NCI-H460 (cell line): ENCODE measurements at regions not wholly inside any gene's neighbourhood (a gene's known extent, or its start where the extent isn't known, plus 50 kb on each side); places are given as distances from the start of the nearest gene placed in this dataset.
"Not testable (repeated sequence)": the region's sequence is repeated elsewhere in the genome, so short reads cannot be mapped to it uniquely, and the experiment has no call there.

ENCODE experiments used
- DNase-seq: peaks from one replicate; pipeline ENCODE4 v3.0.0-alpha.2; 2016; ENCODE audit warnings: low read depth; ENCODE audit errors: extremely low read depth

- DNase-seq: no peak
These were observed 189.7 kb upstream of the SLIT2 start for GRCh38 chr4:20062054-20062453.

DNA sequence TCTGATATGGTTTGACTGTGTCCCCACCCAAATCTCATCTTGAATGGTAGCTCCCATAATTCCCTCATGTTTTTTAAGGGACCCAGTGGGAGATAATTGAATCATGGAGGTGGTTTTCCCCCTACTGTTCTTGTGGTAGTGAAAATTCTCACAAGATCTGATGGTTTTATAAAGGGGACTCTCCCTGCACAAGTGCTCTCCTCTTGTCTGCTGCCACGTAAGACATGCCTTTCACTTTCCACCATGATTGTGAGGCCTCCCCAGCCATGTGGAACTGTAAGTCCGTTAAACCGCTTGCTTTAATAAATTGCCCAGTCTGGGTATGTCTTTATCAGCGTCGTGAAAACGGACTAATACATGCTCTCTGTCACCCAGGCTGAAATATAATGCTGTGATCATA, 200.9 kb upstream of the SLIT2 start:
- DNase-seq: no peak

GRCh38 chr4:20049889-20050288, 201.8 kb upstream of the SLIT2 start:
- no peak for DNase-seq

DNA sequence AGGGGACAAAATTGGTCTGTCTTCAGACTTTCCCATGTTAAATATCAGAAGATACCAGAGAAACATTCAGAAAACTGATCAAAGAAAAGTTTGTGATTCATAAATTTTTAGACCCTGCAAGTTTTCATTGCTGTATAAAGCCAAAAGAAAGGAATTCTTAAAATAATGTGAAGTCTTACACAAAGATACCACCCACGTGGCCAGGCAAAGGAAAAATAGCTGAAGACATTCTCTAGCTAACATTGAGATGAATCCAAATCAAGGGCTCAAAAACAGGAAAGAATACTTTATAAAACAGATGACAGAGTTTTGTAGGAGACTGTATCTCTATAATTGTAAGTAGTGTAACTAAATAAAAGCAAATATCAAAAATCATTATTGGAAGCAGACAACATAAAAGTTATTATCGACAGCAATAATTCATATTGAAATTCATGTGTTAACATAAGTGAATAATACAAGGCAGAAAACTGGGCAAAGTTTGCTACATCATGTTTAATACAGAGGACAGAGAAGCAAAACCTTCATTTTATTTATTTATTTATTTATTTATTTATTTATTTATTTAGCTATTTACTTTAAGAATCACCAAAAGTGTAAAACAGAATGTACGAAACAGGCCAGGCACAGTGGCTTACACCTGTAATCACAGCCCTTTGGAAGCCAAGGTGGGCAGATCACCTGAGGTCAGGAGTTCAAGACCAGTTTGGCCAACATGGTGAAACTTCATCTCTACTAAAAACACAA, 204.6 kb upstream of the SLIT2 start:
- no peak for DNase-seq

DNA sequence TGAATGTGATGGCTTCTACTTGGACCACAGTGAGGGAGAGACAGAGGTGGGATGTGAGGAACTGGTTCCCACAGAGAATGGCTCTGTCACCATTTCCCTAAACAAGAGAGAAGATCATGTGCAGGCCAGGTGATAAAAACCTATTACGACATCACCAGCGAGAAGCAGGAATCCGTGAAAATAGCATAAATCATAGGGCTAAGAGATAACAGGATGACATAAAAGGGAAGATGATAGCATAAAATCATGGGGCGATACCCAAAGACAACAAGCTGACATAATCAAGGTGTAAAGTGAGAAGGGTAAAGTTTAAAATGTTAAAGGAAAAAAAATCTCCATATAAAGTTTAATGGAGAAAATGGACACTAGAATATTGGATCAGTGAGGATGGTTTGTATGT, 205.5 kb upstream of the SLIT2 start:
- DNase-seq: no peak

DNA sequence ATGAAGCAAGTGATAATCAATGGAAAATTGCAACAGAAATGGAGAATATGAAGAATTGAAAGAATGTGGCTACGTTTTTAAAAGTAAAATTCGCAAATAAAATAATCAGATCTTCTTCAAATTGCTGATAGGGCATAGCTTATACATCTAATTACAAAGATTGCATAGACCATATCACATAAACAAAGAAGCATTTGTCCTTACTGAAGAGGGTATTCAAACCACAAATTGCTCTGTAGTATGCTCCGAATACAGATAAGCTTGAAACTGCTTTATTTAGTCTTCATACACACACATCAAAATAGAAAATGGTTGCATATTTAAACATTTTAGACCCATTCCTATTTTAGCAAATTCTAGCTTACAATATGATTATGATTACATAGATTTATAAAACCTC, 206.7 kb upstream of the SLIT2 start:
- no peak for DNase-seq

DNA sequence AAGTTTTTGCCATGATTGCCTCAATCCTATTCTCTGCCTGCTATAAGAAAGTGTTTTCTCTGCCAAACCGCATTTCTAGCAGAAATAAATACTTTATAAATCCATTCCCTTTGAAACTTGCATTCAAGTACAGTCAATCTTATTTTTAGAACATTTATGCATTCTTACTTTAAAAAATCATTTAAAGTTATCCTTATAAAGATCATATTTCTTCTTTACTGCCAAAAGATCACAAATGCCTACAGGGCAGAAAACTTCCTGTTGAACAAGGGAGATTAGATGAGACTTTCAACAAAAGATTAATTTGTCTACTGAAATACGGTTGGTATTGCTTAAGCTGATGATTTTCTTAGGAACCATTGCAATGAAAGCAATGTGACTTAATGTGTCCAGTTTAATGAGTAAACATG, 207.2 kb upstream of the SLIT2 start:
- DNase-seq: no peak

DNA sequence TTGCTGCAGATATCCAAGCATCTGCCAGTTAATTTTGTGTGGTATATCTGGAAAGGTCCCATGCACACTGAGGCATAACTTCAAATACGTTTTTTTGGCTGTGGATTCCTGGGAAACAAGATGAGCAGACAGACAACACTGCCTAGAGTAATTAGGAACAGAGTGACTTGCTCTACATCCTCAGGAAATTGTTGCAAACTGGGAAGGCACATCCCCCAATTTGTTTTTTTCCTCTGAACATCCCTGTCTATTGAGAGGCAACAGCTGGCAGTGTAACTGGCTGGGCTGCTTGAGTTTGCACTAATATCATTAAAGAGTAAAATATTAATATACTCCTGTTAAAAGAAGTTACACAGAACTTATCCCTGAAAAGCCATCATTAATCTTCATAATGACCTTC, 207.7 kb upstream of the SLIT2 start:
- no peak for DNase-seq

- no peak for DNase-seq
These were observed 208.9 kb upstream of the SLIT2 start for GRCh38 chr4:20042769-20043168.

GRCh38 chr4:20041839-20042407, 209.8 kb upstream of the SLIT2 start:
- DNase-seq: no peak

DNA sequence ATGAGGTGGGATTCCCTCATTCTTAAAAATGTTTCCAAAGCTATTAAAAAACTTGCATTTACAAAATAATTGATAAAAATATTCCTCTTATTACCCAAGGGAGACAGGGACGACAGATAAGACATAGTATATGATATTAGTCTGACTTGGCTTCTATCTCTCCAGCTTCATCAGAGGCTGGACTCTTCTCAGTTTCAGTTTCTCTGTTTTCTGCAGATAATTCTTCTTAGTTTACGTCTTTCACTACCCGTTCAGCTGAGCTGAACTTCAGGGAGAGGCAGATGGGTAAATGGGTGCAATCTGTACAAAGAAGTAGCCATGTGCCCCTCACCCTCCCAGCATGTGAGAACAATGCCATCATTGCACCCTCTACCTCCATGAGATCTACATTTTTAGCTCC, 214.0 kb upstream of the SLIT2 start:
- no peak for DNase-seq

GRCh38 chr4:20030108-20030507, 221.6 kb upstream of the SLIT2 start:
- DNase-seq: no peak

DNA sequence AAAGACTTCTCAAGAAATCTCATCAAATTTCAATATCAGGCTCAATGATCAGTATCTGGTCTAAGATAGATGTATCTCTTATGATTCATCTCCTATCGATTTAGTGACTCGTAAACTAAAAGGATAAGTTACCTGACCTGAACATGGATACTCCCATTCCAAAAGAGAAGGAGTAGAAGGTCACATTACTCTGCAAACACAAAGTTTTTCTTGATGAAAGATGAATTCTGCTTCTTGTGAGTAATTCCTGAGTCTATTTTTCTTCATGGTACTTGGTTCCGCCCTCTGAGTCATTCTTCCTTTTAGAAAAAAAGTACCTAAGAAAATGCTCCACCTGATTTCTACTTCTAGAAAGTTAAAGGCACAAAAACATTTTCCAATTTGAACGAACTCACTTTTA, 223.1 kb upstream of the SLIT2 start:
- DNase-seq: no peak

DNA sequence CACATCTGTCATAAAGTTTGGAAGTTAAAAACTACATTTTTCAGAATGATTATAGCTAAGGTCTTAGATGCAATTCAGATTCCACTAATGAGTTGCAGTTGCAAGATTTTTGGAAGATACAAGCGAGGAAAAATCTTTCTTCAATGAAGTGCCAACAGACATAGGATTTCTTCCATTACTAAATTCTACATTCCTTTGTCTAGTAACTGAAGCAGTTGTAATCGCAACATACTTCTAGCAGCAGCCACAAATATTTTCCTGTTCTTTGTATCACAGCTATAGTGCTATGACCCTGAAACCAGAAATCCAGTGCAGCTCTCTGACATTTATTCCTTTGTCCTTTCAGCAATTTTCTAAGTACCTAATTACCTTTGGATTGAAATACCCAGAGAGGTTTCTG, 225.2 kb upstream of the SLIT2 start:
- DNase-seq: no peak

DNA sequence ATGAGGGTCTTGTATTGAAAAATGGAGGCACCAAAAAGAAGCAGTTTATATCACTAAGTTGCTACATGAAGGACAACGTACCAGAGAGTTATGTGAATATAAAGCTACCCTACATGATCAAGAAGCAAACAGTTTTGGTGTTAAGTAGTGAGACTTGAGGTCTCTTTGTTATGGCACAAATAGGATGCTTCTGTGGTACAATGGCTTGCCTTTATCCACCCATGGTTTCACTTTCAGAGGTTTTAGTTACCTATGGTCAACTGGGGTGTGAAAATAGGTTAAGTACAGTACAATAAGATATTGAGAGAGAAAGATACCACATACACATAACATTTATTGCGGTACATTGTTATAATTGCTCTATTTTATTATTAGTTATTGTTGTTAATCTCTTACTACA, 229.2 kb upstream of the SLIT2 start:
- DNase-seq: no peak

GRCh38 chr4:20020056-20020455, 231.6 kb upstream of the SLIT2 start:
- DNase-seq: no peak

- no peak for DNase-seq
These were observed 232.2 kb upstream of the SLIT2 start for GRCh38 chr4:20019310-20020015.

DNA sequence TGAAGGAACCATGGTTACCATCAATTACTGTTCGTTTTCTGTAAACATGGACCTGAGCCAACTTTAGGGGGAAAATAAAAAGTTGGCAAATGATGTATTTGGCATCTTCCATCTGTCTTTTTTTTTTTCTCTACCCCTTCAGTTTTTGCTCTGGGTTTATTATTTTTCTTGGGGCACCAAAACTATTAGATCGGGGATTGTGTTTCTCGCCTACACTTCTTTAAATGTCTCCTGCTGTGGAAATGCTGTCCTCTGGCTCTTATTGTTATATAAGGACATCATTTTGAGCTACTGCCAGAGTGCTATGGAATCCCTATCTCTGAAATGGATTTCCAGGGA, 234.0 kb upstream of the SLIT2 start:
- no peak for DNase-seq

DNA sequence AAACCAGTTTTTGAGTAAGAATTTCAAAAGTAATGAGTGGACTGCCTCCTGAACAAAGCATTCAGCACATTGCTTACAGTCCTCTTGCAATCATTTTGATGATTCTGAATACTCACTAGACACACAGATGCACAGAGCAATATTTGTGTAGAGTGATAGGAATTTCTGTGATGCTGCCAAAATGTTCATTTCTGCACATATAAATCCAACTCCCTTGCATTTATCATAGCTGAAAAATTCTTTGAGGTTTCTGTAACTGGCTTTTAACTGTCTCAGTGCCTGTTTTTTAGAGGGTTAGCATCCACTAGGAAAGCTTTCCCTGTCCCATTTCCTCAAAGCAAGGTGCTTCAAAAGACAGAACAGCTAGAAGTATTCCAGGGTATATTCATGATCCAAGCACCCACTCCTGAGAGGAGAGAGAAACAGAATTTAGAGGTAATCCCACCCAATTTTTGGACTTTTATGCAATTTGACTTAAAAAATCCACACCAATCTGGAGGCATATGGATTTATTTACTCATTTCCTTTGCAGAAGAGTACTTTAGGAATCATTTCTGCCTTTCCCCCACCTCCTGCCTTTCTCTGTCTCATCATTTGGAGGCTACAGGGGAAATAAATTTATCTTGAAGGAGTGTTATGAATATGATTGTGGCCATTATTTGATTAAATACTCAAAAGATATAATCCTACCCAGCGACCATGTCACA, 234.5 kb upstream of the SLIT2 start:
- DNase-seq: no peak

DNA sequence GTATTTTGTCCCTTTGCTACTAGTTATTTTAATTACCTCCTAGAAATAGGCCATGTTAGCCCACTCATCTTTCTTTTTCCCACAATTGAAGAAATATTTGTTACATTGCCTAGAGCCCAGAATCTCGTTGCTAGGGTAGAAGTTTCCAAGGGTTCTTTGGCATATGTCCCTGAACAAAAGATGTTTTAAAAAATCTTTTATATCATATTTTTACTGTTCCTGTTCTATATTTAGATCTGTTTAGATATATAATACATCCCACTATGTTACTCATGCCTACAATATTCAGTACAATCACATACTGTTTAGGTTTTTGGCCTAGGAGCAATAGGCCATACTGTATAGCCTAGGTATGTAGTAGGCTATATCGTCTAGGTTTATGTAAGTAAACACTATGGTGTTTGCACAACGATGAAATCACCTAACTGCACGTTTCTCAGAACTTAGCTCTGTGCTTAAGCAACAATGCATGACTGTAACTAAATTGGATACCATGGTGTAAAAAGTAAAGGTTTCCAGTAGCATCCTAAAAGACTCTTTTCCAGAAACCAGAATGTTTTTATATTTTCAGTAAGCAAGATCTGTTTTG, 236.0 kb upstream of the SLIT2 start:
- no peak for DNase-seq

DNA sequence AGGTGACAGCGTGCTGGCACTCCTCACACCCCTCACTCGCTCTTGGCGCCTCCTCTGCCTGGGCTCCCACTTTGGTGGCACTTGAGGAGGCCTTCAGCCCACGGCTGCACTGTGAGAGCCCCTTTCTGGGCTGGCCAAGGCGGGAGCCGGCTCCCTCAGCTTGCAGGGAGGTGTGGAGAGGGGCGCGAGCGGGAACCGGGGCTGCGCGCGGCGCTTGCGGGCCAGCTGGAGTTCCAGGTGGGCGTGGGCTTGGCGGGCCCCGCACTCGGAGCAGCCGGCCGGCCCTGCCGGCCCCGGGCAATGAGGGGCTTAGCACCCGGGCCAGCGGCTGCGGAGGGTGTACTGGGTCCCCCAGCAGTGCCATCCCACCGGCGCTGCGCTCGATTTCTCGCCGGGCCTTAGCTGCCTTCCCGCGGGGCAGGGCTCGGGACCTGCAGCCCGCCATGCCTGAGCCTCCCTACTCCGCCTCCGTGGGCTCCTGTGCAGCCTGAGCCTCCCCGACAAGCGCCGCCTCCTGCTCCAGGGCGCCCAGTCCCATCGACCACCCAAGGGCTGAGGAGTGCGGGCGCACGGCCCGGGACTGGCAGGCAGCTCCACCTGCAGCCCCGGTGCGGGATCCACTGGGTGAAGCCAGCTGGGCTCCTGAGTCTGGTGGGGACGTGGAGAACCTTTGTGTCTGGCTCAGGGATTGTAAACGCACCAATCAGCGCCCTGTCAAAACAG, 247.7 kb upstream of the SLIT2 start:
- DNase-seq: not testable (repeated sequence)
